Tongue (tissue), 2 donors: ENCODE measurements at regions not wholly inside any gene's neighbourhood (a gene's known extent, or its start where the extent isn't known, plus 50 kb on each side); places are given as distances from the start of the nearest gene placed in this dataset. TPM values are rescaled to one million over a fixed set of nuclear protein-coding genes. Genes with fewer than 3 reads are reported as not detected.
"Not testable (repeated sequence)": the region's sequence is repeated elsewhere in the genome, so short reads cannot be mapped to it uniquely, and the experiment has no call there.

Experiments used
- DNase-seq: peaks from one replicate; pipeline ENCODE4 v3.0.0-alpha.2; 2015
- small RNA-seq: library from RNA; depleted of rRNA; stranded (forward); fragments of <200 nt; gene quantifications from one replicate; pipeline ENCODE3, GENCODE V24; 2014; ENCODE audit warnings: low replicate concordance

DNA sequence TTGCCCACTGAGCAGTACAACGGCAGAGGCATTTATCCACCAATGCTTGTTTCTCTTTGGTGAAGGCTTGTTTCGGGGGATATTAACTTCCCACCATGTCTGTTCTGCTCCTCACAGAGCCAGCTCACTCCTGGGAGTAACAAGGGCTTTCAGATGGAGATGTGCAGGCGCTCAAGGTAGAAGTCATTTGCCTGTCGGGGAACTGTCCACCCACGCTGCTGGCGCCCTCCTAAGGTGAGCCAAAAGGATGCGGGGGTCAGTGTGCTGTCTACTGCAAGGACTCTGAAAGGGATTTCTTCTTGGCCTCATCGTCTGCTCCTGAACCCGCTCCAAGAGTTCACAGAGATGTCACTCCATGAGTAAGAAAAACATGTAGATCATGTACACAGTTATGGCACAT, 57.0 kb upstream of the CYRIA start:
- no peak for DNase-seq

DNA sequence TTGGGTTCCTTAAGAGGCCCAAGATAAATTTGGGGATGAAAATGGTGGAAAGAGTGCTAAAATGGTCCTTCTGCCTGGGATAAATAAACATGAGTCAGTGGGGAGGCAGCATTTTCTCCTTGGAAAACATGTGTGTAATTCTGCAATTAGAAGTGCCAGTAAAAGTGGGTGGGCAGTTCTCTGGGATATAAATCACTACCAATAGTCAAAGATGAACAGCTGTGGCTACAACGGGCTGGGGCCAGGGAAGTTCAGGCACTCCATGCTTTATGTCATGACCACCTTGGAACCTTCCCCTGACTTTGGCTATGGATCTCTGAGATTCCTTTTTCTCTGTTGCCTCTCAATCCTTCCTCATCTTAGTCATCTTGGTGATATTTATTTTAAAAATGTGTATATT, 56.5 kb upstream of the CYRIA start:
- DNase-seq = no peak

DNA sequence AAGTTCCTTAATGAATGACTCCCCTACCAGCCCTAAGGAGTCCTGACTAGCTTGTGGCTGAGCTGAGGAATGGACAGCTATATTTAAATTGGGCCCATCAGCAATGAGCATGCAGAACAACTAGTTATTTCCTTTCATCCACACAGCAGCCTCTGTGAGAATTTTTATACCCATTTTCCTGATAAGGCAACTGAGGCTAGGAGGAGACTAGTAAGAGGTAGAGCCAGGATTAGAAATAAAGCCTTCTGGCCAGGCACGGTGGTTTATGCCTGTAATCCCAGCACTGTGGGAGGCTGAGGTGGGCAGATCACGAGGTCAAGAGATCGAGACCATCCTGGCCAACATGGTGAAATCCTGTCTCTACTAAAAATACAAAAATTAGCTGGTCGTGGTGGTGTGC, 55.9 kb upstream of the CYRIA start:
- not testable (repeated sequence) for DNase-seq

- DNase-seq = not testable (repeated sequence)
Measured at GRCh38 chr2:16720737-16721136, 55.1 kb upstream of the CYRIA start.

DNA sequence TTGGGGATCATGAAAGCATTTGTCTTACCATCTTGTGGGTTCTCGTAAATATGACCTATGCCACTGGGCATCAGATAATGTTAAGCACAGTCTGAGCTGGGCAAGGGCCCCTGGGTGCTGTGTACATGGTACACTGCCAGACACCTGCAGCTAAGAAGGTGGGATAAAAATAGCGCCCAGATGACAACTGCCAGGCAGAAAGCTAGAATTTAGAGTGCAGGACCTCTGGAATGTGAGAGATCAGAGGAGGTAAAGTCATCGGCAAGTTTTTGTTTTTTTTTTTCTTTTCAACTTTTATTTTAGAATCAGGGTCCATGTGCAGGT, 53.8 kb upstream of the CYRIA start:
- no peak for DNase-seq

GRCh38 chr2:16718576-16719484, 53.2 kb upstream of the CYRIA start:
- peak; percentile 29 for DNase-seq

DNA sequence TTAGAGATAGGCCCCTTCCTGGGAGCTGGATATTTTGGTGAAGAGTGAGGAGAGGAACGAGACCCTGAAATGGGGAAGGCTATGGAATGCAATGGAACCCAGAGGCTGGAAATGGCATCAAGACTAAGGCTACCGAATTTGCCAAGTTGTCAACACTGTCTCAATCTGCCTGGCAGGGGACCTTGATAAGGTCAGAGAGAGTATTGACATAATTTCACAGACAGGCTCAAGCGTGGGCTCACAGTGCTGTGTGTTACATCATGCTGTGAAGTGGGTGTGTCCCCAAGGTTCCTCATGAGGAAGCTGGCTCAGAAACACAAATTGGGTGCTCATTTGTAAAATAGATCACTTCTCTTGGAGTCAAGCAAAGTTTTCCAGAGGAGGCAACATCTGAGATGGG, 51.8 kb upstream of the CYRIA start:
- DNase-seq = no peak

- no peak for DNase-seq
Measured at GRCh38 chr2:16716944-16717343, 51.3 kb upstream of the CYRIA start.

GRCh38 chr2:16716024-16716423, 50.4 kb upstream of the CYRIA start:
- DNase-seq = no peak

Small RNA genes in the stretch of these regions (small RNA-seq; reads per million reads assigned to genes)
- gene RN7SKP168 = not detected
